Stimulated activated CD8-positive, alpha-beta memory T cell treated with anti-CD3 and anti-CD28 coated beads, Interleukin-4, amount 100 ng/mL, for 4 hours (primary cell): ENCODE measurements at regions not wholly inside any gene's neighbourhood (a gene's known extent, or its start where the extent isn't known, plus 50 kb on each side); places are given as distances from the start of the nearest gene placed in this dataset.

Experiments
- DNase-seq, 2 donors: peaks; one replicate each; pipeline ENCODE4 v3.0.0-alpha.2; 2020; ENCODE audit warnings: low read depth in 2 of 2, low spot score in 1 of 2

DNA sequence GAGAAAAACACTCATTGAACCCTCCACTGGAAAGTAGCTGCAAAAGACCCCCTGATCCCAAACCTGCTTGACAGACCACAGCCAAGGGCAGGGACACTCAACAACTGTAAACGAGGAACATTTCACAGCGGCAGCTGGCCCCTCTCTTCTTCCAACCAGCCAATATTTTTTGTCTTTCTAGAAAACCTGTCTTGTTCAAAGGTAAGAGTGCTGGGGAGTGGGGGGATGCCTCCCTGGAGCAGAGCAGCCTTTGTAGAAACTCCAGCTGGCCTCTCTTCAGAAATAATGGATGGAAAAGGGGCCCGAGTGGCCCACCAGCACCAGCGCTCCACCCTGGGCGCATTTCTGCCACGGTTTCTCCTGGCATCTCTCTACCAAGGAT, 384.0 kb downstream of the RRAGC start:
- no peak for DNase-seq

DNA sequence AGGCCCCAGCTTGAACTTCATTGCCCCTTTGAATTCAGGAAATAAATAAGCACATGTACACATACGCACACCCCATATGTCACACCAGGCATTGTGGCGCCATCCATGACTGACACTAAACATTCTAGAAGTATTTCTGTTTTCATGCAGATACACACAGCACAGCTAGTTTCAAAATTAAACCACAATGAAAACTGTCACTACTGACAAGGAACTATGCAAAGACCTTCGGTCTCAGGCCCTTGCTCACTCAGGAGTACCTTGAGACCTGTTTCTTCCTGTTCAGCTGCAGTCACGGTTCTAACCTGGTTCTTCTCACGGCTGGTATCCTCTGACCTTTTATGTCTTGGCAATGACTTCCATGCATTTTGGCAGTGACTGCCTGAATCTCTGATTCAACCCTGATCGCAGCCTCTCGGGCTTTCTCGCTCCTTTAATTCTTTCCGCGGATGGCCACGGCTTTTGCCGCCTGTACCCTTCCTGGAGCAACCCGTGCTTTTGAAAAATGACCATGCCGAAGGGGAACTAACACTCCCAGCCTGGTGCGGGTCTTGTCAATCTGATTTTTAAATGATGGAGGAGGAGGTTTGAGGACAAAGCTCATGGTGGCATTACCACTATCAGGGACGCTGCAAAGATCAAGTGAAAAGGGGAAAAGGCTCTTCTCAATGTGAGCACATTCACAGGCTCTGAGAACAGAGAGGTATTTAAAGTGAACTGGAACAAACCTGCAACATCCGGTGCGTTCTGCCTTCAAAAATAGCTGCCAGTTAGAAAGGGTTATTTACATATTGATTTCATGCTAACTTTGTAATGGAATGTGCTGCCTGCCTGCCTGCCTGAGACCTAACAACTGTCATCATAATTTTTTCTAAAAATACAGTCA, 384.6 kb downstream of the RRAGC start:
- no peak for DNase-seq

DNA sequence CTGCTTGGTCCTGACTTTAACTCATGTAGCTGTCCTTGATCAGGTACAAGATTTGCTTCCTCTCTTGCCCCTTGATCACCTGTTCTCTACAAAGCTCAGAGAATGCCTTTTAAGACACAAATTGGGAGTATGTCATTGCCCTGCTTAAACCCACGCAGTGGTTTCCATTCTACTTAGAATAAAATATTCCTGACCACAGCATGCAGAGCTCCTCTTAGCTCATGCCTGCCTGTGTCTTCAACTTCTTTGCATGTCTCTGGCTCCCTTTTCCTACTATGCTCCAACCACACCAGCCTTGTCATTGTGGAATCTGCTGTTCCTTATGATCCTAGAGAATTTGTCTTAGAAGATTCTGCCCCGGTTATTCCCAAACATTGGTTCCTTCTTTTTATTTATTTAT, 393.1 kb downstream of the RRAGC start:
- no peak for DNase-seq

DNA sequence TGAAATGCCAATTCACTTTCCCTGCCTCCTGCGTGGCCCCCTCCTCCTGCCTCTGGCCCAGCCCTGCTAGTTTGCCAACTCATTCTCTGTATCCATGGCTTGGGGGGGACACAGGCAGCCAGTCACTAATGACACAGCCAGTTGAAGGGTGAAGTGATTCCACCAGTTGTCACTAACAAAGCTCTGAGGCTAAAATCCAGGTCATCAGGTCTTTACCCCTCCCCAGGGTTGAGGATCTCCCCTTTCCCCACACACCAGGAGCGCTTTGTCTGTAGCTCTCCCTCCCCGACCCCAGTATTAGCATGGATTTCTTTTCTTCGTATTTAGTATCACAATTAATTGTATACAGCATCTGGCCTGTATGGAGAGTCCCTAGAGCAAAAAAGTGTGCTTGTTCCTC, 394.1 kb downstream of the RRAGC start:
- no peak for DNase-seq

DNA sequence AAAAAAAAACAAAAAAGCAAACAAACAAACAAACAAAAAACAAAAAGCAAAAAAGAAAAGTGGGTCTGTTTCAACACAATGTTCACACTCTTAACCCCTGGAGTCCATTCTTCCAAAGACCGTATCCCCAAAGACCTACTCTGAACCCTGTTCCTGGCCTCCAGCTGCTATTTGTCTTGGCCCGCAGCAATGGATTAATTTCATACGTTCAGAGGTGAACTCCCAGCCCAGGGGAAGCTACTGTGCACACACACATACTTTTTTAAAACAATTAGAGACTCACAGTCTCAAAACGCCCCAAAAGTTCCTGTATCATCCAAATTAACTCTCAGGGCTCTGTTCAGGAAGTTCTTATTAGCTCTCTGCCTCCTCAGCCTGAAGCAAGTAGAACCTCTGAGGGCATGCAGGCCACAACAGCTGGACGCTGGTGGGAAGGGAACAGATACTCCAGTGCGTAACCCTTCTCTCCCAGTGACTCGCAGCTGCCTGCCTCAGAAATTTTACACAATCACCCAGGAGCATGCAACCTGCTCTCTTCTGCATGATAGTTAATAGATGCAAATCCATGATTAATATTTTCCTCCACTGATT, 395.4 kb downstream of the RRAGC start:
- no peak for DNase-seq

DNA sequence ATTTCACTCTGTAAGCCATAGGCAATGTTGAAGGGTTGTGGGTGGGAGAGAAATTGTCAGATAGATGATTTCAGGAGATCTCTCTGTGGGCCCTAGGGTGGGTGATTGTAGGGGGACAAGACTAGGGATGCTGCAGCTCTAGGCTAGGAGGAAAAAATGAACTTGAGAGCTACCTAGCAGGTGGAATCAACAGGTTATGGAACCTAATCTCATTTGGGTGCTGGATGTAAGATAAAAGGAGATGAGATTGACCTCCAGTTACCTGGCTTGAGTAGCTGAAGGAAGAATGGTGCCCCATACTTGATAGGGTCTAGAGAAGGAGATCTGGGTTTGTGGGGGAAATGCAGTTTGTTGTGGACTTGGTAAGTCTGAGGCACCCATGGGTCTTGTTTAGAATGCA, 396.5 kb downstream of the RRAGC start:
- DNase-seq: no peak

DNA sequence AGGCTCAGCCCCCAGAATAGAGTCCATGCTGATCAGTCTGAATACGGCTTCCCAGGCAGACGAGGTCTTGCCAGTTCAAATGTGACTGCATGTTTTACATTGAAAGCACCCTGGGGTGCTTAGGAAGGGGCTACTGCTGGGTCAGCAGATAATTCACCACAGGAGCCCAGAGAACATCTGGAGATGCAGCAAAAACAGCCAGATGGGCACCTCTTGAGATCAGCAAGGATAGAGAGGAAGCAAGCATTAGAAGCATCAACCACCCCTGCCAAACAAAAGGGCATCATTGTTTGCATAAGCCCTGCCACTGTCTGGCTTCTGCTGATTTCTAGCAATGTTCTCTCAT, 403.1 kb downstream of the RRAGC start:
- DNase-seq: no peak

DNA sequence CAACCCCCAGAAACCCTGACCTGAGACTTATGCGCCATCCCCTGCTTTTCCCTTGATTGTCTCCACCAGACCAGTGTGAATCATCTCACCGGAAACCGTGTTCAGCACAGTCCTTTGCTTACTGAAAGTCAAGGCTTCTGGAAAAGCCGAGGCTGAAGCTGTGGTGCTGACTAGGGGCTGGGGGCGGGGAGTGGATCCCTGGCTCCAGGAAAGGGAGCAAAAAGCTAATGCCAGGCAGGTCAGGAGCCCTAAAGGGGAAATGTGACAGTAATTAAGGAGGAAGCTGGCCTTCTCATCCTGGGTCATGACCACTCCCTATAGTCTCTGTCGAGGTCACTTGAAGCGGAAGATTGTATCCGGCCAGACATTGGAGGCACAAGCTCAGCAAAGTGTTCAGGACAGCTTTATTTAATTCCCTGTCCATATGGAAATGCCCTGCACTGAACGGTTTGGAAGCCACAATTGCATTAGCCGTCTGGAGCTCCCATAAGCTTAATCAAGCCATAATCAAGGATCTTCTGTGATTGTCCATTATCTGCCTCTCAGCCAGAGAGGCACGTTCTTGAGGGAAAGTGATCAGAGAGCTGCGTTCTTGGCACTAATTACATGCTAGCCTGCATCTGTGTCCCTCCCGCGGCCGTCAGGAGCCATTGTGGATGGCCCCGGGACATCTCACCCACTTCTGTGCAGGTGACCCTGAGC, 403.6 kb downstream of the RRAGC start:
- DNase-seq: no peak

DNA sequence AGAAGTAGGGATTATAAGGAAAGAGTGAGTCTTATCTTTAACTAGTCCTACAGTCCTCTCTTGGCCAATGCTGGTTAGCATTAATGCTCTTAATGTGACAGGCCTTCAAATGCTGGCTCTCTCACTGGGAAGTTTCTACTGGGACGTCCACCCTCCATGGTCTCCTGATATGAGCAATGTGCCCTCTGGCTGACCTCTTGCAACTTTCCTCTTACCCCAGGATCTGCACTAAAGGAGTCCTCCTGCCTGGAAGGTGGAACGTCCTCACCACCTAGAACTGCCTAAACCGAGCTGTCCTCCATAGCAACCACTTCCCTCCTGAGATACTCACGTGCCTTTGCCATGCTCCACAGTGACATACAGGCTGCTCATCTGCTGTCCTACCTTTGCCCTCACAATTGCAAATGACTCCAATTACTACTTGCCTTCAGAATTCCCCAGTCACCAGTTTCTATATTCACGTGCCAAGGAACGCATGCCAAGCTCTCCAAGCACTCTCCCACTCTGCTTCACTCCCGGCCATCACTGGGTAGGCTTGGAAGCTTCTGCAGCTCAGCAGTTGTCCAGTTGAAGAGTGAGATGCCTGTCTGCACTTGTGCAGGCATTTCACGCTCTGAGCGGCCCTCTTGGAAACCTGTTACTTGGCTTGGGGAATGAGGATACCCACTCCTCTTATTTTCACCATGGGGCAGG, 404.7 kb downstream of the RRAGC start:
- no peak for DNase-seq

DNA sequence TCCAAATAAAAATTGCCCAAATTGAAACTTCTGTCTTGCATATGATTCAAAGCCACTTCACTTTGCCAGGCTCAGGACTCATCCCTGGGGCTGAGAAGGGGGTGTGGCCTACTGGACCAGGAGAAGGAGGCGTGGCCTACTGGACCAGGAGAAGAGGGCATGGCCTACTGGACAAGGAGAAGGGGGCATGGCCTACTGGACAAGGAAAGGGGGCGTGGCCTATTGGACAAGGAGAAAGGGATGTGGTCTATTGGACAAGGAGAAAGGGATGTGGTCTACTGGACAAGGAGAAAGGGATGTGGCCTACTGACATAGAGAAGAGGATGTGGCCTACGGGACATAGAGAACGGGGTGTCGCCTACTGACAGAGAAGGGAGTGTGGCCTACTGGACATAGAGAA, 405.3 kb downstream of the RRAGC start:
- DNase-seq: no peak

DNA sequence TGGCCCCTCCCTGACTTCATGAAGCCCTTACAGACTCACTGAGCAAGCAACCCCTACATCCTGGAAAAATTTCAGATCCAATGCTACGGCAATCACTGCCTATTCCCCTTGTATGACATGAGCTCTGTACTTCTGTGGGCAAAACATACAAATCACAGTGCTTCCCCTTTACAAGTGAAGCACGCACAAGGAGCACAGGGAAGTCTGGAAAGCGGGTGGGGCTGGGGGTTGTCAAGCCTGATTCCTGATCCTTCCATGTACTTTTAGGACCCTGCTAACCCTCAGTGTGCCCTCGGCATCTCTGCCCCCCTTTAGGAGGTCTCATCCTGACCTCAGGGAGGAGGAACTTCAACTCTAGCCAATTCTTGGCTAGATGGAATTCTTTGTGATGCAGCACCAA, 405.7 kb upstream of the POU3F1 start:
- DNase-seq: no peak

DNA sequence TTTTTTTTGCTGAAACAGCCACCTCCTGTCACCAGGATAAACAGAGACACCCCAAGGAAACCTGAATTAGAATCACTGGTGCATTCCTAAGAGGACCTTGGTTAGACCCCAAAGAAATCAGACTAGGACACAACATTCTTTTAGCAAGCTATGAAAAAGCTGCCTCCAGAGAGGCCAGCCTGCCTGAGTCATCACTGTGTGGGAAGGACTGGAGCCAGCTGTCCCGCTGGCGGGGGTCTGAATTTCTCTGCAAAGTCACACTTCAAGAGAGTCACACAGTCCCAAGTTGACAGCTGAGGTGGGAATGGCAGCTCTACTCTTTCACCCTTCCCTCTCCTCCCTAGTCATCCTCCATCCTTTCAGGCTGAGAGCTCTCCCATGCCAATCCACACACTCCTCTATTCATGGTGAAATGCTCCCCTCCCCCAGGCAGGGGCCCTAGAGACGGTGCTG, 405.0 kb upstream of the POU3F1 start:
- DNase-seq: no peak

DNA sequence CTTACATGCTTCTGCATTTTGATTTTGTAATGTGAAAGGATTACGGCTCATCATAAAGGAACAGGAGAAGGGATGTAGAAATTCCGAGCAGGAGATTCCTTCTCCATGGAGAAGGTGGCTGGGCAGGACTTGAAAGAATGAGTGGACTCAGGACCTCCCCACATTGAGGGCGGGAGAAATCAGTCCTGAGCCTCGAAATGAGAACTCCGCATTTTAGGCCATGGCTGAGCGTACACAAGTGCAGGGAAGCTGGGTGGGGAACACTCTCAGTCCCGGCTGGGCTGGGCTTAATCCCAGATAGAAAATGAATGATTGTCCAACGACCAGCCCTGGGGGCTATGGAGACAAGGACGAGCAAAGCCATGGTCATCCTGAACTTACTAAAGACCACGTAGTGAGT, 402.3 kb upstream of the POU3F1 start:
- DNase-seq: no peak

DNA sequence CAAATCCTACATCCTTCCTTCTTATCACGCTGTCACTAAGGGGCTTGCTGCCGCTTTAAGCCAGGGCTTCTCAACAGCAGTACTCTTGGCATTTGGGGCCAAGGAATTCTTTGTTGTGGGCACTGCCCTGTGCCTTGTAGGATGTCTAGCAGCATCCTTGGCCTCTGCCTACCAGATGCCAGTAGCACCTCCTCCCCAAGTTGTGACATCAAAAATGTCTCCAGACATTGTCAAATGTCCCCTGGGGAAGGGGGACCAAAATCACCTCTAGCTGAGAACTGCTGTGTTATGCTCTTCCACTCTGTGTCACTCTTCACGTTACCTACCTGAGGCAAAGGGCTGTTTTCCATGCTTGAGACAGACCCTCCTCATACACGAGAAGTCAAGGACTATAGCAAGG, 400.3 kb upstream of the POU3F1 start:
- no peak for DNase-seq

DNA sequence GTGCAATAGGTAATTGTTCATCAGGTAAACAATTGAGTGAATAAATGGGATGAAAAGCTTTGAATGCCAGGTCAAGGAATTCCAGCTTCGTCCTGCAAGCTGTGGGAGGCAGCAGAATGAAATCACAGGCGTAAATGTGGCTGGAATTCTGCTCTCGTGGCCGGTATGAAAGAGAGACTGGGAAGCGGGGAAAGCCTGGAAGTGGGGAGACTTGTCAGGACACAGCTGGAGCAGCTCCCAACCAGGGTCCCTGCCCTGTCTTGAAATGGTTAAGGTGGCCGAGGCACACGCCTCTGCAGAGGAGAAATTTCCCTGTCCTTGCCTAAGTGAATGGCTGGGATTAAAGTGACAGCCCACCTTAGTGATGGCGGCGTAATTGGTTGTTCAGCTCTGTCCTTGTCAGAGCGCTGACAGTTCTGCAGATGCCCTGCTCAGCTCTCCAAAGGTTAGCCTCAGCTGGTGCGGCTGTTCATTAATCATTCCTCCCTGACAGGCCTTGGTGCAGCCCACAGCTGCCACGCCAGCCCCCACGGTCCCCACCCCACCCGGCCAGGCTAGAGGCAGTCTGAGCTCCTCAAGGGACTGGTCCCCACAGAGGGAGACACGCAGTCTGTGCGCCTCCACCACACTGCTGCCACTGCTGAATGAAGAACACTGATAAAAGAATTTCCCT, 398.3 kb upstream of the POU3F1 start:
- no peak for DNase-seq

DNA sequence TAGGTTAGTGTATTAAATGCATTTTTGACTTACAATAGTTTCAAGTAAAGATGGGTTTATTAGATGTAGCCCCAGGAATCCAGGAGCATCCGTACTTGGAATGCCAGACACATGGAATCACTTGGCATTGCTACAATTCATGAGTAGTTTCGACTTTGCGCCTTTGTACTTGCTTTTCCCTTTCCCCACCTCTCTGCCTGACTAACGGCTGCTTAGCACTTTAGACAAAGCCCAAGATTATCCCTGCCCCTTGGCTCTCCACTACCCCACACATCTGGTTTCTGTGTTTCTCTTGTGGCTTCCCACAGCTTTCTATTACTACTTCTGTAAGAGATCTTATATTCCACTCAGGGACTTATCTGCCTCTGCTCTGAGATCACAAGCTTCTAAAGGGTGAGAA, 397.7 kb upstream of the POU3F1 start:
- no peak for DNase-seq

DNA sequence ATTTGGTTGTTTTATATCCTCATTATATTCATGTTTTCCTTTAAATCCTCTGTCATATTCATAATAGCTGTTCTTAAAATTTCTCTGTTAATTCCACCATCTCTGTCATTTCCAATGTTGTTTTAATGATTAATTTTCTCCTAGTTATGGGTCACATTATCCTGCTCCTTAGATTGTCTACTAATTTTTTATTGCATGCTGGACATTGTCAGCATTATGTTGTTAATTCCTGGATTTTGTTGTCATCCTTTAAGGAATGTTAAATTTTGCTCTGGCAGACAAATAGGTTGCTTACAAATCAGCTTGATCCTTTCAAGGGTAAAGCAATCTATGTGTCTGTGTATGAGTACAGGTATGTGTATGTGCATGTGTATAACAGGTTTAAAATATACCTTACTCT, 393.8 kb upstream of the POU3F1 start:
- DNase-seq: no peak

DNA sequence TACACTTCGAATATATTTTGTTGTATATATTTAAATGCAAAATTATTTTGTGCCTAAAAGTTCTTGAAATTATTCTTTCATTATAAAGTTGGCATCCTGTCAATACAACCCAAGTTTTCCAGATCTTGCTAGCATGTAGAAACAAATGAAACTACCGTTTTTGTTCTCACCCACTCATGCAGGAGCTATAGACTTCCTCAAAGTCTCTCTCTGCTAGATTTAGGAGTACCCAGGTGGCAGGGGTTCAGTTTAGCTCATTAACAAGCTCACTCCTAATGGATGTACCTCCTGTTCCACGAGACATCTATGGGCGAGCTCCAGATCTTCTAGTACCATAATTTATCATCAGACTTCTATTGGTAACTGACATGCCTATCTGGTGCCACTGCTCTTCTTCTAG, 390.2 kb upstream of the POU3F1 start:
- DNase-seq: no peak

DNA sequence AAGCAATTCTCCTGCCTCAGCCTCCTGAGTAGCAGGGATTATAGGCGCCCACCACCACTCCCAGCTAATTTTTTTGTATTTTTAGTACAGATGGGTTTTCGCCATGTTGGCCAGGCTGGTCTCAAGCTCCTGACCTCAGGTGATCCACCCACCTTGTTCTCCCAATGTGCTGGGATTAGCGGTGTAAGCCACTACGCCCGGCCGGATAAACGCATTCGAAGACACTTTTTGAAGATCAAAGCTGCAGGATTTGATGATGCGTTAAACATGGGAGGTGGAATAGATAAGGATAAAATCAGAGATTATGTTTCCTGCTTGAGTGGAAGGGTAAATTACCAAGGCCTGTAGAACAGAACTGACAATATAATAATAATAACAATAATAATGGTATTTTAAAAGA, 389.4 kb upstream of the POU3F1 start:
- no peak for DNase-seq

DNA sequence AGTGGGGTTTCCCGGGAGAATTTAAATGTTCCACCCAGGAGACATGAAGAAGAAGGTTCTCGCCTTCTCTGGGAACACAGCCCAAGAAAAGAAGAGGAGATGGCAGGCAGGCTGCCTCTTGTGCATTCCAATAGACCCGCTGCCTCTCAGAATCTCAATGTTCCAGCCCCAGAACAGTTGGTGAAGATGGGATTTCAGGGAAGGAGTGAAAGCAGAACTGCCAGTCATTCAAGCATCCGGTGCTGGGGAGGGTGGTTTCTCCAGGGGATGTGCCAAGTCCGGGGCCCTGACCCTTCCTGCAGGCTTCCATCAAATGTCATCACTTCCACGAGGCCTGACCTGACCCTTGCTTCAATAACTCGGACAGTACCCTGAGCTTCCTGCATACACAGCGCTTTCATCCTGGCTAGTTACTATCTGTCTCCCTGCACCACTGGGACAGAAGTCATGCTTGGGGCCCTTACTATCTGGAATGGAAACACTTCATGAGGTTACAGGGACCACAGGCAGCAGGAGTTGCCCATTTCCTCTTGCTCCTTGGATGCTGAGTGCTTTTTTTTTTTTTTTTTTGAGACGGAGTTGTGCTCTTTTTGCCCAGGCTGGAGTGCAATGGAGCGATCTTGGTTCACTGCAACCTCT, 386.6 kb upstream of the POU3F1 start:
- no peak for DNase-seq
